AG08396 (cell line): ENCODE measurements at regions not wholly inside any gene's neighbourhood (a gene's known extent, or its start where the extent isn't known, plus 50 kb on each side); places are given as distances from the start of the nearest gene placed in this dataset.

Experiments
- DNase-seq: peaks from one replicate; pipeline ENCODE4 v3.0.0; 2012; ENCODE audit warnings: low spot score, mixed read lengths

DNA sequence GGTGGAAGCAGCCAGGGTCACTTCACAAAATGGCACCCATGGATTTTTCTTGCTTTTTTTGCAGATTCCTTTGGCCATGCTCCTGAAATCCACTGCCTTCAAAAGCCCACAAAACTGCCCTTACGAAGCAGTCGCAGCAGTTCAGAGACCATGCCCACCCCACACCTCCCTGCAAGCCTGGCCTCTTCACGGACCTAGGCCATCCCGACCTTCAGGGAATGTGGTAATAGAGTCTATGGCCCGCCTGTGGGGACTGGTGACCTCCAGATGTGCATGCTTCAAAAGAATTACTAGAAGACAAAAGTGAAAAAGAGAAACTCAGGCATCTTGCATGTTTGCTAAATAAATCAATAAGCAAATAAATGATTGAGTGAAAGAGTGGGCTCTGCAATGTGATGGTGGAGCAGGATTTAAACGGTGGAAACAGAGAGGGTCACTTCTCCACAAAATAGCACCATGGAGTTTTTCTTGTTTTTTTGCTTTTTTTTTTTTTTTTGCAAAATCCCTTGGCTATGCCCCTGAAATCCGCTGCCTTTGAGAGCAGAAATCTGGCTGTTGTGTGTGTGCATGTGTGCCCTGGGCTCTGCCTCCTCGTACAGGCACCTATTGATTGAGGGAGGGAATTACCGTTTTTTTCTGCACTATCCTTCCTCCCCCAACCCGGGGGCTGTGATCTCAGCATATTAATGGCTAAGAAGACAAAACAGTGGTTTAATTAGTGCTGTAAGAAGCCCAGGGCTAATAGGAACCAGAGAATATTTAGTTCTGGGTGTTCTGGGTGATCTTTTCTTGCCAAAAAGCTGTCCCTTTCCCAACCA is 107.4 kb downstream of the PXDC1 start:
- DNase-seq = no peak

- no peak for DNase-seq
Measured at GRCh38 chr6:3640868-3641267, 110.6 kb downstream of the PXDC1 start.

DNA sequence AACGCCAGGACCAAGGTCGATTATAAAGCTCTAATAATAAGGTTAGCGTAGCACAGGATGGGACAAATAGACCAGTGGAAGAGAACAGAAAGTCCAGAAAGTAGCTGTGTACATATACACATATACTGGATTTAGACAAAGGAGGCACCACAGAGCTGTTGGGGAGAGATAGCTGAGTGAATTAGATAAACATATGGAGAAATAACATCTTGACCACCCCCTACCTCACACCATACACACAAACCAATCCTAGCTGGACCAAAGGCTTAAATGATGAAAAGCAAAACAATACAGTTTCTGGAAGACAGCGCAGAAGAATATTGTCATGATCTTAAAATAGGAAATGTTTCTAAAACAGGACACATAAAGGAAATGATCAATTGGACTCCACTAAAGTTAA is 112.9 kb downstream of the PXDC1 start:
- no peak for DNase-seq

DNA sequence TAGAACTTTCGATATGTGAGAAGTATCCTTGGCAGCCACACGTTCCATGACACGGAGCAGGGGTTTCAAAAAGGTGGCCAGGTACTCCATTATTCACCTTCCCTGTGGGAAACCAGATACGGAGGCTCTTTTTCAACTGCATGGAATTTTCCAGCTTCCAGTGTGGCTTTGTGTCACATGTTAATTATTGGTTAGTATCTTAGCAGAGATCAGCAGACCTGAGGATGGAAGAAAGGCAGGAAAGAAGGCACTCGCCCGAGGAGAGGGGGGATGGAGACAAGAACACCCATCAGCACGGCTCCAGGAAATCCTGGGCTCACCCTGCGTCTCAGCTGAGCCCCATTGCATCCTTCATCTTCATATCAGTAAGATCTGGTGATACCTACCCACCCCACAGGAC is 115.5 kb downstream of the PXDC1 start:
- DNase-seq = no peak

GRCh38 chr6:3635482-3635881 is 116.0 kb downstream of the PXDC1 start:
- no peak for DNase-seq

DNA sequence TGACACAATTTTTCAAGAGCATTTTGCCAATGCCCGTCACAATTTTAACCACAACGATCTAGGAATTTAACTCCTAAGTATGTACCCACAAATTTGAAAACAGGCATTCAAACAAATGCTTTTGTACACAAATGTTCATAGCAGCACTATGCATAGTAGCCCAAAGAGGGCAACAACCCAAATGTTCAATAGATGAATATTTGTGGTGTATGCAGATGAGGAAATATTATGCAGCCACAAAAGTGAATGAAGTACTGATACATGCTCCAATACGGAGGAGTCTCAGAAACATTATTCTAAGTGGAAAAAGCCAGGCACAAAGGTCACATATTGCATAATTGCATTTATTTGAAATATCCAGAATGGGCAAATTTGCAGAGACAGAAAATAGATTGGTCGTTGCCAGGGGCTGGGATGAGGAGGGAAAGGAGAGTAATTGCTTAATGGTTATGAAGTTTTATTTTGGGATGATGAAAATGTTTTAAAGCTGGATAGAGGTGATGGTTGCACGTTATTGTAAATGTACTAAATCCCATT is 117.2 kb downstream of the PXDC1 start:
- DNase-seq = no peak

- DNase-seq = no peak
Measured at GRCh38 chr6:3633711-3634110, 117.8 kb downstream of the PXDC1 start.

GRCh38 chr6:3631877-3632276 is 119.6 kb downstream of the PXDC1 start:
- no peak for DNase-seq

DNA sequence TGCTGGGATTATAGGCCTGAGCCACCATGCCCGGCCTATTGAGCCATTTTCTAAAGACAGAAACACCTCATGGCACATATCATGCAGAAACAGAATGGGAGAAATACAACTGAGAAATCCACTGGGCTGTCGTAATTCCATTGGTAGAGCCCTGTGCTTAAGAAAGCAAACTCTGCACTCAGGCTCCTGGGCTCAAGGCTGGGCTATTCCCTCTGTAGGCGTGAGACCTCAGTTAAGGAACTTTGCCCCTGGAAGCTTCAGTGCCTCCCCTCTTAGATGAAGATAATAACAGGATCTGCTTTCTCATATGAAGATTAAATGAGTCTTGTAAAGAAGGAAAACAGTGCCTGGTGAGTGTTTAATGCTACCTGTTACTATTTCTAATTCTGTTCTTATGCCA is 120.3 kb downstream of the PXDC1 start:
- DNase-seq = no peak

DNA sequence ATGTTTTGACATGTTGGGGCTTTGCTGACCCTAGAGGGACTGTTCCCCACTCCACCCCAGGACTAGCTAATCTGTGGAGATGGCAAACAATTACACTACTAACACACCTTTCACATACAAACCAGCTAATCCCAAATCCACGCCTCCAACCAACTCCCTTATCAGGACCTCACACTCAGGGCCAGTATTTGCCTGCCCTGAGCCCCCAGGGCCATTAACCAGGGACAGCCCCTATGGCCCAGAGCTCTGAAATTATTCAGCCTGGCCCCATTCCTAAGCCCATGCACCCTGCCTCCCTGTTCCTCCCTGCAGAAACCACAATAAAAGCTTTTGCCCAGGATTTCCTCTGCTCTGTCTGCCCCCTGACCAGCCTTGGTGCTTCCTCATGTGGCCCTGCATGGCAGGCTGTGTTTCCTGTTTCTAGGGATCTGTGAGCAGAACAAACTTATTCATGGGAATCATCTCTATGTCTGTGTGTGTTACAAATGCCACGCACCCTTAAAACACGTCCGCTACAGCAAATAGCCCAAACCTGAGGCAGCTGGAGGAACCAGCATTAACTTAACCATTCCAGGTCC is 121.2 kb downstream of the PXDC1 start:
- DNase-seq = no peak

DNA sequence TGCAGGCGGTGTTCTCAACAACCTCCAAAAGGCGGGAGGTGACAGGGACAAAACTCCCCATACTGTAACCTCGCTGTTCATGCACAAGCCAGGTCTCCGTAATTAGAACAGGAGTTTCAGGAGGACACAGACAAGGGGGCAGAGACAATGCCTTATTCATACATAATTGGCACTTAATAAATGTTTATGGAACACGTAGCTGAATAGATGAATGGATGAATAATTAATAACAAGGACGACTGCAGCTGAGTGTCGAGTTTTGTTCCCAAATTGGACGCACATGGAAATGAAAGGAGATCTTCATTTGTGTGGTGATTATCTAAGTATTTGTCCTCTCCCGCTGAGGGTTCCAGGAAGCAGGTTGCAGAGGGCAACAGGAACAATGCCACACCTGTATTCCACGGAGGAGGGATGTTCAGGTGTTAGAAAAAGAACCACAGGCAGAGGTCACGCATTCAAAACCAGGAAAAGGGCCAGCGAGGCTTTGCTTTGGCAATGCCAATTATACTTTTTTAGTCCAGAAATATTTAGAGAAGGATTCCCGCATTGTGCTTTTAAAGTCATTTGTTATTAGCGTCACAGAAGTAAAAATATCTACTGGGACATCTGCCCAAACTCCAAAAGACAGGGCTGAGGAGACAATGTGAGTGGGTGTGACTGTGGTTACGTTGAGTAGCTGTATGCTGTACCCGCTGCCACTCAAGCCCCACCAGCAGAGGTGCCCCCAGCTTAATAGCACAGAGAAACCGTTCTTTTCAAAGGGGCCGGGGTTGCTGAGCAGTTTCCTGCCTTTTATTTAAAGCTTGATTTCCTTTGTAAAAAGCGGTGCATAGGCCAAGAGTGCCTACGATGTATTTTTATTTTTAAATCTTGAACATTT is 123.3 kb downstream of the PXDC1 start:
- DNase-seq = no peak

- no peak for DNase-seq
Measured at GRCh38 chr6:3627501-3627900, 124.0 kb downstream of the PXDC1 start.

- no peak for DNase-seq
Measured at GRCh38 chr6:3625980-3626563, 125.4 kb downstream of the PXDC1 start.

DNA sequence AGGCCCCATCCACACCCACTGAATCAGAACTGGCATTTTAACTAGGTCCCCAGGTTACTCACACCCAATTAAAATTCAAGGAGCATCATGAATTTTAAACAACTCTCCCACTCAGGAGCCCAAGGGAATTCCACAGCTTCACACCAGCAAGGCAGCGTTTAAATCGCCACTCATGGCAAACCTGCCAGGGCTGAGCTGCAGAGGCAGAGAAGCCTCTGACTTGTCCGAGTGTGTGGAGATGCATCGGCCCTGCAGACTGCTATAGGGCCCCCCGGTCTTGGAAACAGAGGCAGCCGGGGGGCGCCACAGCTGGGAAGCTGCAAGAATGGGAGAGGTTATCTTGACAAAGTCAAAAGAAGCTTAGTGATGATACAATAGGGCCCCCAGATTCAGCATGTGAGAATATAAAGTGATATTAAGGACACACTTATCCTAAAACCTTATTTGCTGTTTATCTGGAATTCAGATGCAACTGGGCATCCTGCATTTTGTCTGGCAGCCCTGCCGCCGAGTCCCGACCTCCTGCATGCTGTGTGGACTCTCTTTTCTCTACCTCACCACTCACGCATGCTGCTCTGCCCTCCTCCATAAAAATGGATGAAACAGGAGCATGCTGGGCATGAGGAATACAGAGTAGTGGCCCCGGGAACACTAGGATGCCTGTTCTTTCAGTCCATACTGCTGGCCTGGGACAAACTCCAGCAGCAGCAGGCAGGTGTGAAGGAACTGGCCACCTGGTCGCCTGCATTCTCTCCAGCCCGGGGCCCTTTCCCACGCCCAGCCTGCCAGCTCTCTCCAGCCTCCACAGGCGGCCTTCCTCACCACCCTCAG is 126.1 kb downstream of the PXDC1 start:
- DNase-seq = no peak

DNA sequence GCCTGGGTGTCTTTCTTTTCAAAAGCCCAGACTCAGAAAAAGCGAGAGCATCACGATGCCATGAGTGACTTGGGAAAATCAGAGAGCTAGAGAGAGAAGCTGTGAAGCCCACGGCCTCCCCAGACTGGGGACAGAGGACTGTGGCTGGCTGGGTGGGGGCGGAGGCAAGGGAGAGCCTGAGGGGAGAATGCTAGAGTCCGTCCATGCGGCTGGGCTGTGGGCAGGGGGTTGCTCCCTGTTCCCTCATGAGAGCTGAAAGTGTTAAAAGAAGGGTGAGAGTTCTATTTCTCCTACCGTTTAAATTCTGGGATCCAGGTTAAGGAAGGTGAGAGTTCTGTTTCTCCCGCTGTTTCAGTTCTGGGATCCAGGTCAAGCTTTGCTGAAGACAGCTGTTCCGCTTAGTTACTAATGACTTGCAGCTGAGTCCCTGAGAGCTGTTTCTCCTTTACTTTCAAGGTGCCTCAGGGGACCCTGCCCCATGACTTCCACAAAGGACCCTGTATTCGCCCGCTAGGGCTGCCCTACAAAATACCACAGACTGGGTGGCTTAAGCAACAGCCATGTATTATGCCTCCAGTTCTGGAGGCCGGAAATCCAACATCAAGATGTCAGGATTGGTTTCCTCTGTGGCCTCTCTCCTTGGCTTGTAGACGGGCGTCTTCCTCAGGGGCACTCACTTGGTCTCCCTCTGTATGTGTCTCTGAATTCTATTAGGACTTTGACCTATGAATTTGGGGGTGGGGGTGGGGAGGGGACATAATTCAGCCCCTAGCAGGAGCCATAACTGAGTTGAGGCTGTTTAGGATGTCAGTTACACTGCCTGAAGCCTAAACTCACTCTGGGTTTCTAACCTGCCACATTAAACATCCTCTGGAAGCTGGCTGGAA is 127.0 kb downstream of the PXDC1 start:
- DNase-seq = no peak

GRCh38 chr6:3623451-3624249 is 127.9 kb downstream of the PXDC1 start:
- DNase-seq = no peak

- no peak for DNase-seq
Measured at GRCh38 chr6:3621411-3621810, 130.1 kb downstream of the PXDC1 start.

DNA sequence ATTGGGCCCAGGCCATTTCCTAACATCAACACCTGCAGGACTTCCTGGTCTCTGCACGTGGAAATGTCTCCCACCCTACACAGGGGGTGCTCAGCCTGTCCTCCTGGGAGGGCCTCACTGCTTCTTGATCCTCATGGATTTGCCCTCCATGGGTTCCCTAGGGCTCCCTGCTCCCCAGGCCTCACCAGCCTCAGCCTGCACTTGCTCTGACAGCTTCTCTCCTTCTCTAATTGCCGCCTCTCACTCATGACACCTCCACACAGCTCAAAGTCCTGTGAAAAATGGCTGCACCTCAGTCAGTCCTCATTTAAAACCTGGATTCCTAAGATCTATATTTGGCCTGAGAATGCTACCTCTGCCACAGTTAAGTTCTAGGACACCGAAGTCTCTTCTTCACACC is 130.6 kb downstream of the PXDC1 start:
- no peak for DNase-seq

GRCh38 chr6:3620389-3620788 is 131.1 kb downstream of the PXDC1 start:
- no peak for DNase-seq
